ENCODE measurements at regions not wholly inside any gene's neighbourhood (a gene's known extent, or its start where the extent isn't known, plus 50 kb on each side); places are given as distances from the start of the nearest gene placed in this dataset.

GRCh38 chr20:48447456-48447855 lies 380.3 kb downstream of the PREX1 start:
- TF ChIP-seq CTCF (IDR thresholded peaks at IDR 0.05; ENCODE audit: insufficient read depth, low read length): no peak
- no peak for TF ChIP-seq REST (IDR thresholded peaks at IDR 0.05; ENCODE audit: insufficient replicate concordance, low read depth)
- TF ChIP-seq POLR2AphosphoS5 (IDR thresholded peaks at IDR 0.05; ENCODE audit: low read depth): no peak
- TF ChIP-seq GABPA (IDR thresholded peaks at IDR 0.05; ENCODE audit: low read depth): no peak
